GM12878 (cell line): ENCODE measurements at regions not wholly inside any gene's neighbourhood (a gene's known extent, or its start where the extent isn't known, plus 50 kb on each side); places are given as distances from the start of the nearest gene placed in this dataset.

Source experiments
- BMI1 ChIP-seq: fragments of 450-650 bp; IDR thresholded peaks from 2 replicates; pipeline ENCODE4 v1.6.1; 2016; ENCODE audit warnings: mild to moderate bottlenecking, moderate library complexity, borderline replicate concordance
- CEBPB ChIP-seq, 2 experiments: fragments of 150-350 bp in 1 of 2; IDR thresholded peaks; 2 replicates each; pipeline ENCODE4 v1.6.1; 2012 to 2014; ENCODE audit warnings: low read depth in 2 of 2, low read length in 2 of 2, borderline replicate concordance in 1 of 2, inconsistent platforms in 1 of 2
- EED ChIP-seq: sonication (generic); IDR thresholded peaks from 2 replicates; pipeline ENCODE4 v1.6.1; 2016; ENCODE audit warnings: antibody characterized with exemption, low read depth
- IKZF1 ChIP-seq: fragments of 450-650 bp; conservative IDR thresholded peaks from 2 replicates; pipeline ENCODE4 v1.6.1; 2017; ENCODE audit warnings: antibody characterized with exemption, mild to moderate bottlenecking
- IKZF2 ChIP-seq, 2 experiments: fragments of 450-650 bp; IDR thresholded peaks; 2 replicates each; pipeline ENCODE4 v1.6.1; 2017; ENCODE audit warnings: mild to moderate bottlenecking in 2 of 2, moderate library complexity in 2 of 2
- IRF4 ChIP-seq: IDR thresholded peaks from 2 replicates; pipeline ENCODE4 v1.6.1; 2011; ENCODE audit warnings: low read depth, low read length
- JUNB ChIP-seq: IDR thresholded peaks from 2 replicates; pipeline ENCODE4 v1.6.1; 2016; ENCODE audit warnings: antibody characterized with exemption, mild to moderate bottlenecking
- KLF5 ChIP-seq: fragments of 450-650 bp; IDR thresholded peaks from 2 replicates; pipeline ENCODE4 v1.6.1; 2014; ENCODE audit warnings: mild to moderate bottlenecking; ENCODE audit not compliant: partially characterized antibody
- MEF2A ChIP-seq: IDR thresholded peaks from 2 replicates; pipeline ENCODE4 v1.6.1; 2011; ENCODE audit warnings: low read depth, mild to moderate bottlenecking, low read length, moderate library complexity; ENCODE audit not compliant: insufficient read depth
- MTA2 ChIP-seq: fragments of 450-650 bp; IDR thresholded peaks from 2 replicates; pipeline ENCODE4 v1.6.1; 2016; ENCODE audit warnings: low read depth, mild to moderate bottlenecking, moderate library complexity
- MTA3 ChIP-seq: IDR thresholded peaks from 2 replicates; pipeline ENCODE4 v1.6.1; 2012; ENCODE audit warnings: low read length, inconsistent platforms, borderline replicate concordance
- MXI1 ChIP-seq: fragments of 150-350 bp; IDR thresholded peaks from 2 replicates; pipeline ENCODE4 v1.6.1; 2011; ENCODE audit warnings: low read depth, mild to moderate bottlenecking, inconsistent platforms, low read length, improper control_type of control experiment
- PAX5 ChIP-seq: IDR thresholded peaks from 2 replicates; pipeline ENCODE4 v1.6.1; 2011; ENCODE audit warnings: low read depth, low read length, borderline replicate concordance
- RELA ChIP-seq: fragments of 450-650 bp; IDR thresholded peaks from 2 replicates; pipeline ENCODE4 v1.8.0; 2014; ENCODE audit warnings: borderline replicate concordance; ENCODE audit not compliant: partially characterized antibody
- SRF ChIP-seq, 2 experiments: IDR thresholded peaks; 2 replicates each; pipeline ENCODE4 v1.6.1; 2011; ENCODE audit warnings: low read depth in 2 of 2, low read length in 2 of 2, mild to moderate bottlenecking in 1 of 2, moderate library complexity in 1 of 2
- YY1 ChIP-seq: IDR thresholded peaks from 2 replicates; pipeline ENCODE4 v1.6.1; 2011; ENCODE audit warnings: low read depth, mild to moderate bottlenecking, low read length
- ZNF24 ChIP-seq: fragments of 450-650 bp; IDR thresholded peaks from 2 replicates; pipeline ENCODE4 v1.6.1; 2017; ENCODE audit warnings: antibody characterized with exemption, mild to moderate bottlenecking
- ZNF384 ChIP-seq: IDR thresholded peaks from 2 replicates; pipeline ENCODE4 v1.6.1; 2012; ENCODE audit warnings: low read depth, mild to moderate bottlenecking, low read length, improper control_type of control experiment, borderline replicate concordance
- TF ChIP-seq, protein P1 (sequence below): fragments of 450-650 bp; formaldehyde crosslinking; IDR thresholded peaks from 2 replicates; pipeline ENCODE4 v1.4.0; 2022; ENCODE audit warnings: mild to moderate bottlenecking, moderate library complexity
- TF ChIP-seq, protein P2 (sequence below): IDR thresholded peaks from 2 replicates; pipeline ENCODE4 v1.6.1; 2012; ENCODE audit warnings: low read length, inconsistent platforms

DNA sequence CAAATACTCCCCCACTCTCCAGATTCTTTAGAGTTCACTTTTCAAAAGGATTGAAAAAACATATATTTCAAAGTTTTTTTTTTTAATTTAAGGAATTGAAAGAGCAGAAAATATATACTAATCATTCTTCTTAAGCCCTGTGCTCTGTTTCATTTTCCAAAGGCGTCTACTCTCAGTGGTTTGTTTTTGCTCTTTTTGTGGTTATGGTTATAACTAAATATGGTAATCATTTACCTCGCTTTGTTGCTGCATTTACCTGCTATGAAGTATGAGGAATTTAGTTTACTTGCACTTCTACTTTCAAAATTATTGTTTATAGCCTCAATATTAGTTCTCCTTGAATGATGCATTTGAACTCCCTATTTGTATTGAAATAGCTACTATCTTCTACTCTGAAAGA, 55.9 kb upstream of the LRRK2 start (continued):
- no peak for TF ChIP-seq YY1
- TF ChIP-seq KLF5: no peak
- no peak for TF ChIP-seq RELA
- no peak for TF ChIP-seq EED
- TF ChIP-seq SRF (IDR thresholded peaks at IDR 0.05; ENCODE audit: low read depth in 2 of 2, low read length in 2 of 2): peak in 1 of 2 experiments; percentile 80; a peak in 1 of 4 replicates
- peak; percentile 58 for TF ChIP-seq IKZF1
- TF ChIP-seq MXI1: no peak
- peak; percentile 91 for TF ChIP-seq MEF2A
- TF ChIP-seq BMI1: peak; percentile 78; the same call in 1 of the 2 replicates
- 0 out of 2 replicates have a peak, but pooled peaks have one; percentile 5 for TF ChIP-seq ZNF24
- TF ChIP-seq, protein P1, sequence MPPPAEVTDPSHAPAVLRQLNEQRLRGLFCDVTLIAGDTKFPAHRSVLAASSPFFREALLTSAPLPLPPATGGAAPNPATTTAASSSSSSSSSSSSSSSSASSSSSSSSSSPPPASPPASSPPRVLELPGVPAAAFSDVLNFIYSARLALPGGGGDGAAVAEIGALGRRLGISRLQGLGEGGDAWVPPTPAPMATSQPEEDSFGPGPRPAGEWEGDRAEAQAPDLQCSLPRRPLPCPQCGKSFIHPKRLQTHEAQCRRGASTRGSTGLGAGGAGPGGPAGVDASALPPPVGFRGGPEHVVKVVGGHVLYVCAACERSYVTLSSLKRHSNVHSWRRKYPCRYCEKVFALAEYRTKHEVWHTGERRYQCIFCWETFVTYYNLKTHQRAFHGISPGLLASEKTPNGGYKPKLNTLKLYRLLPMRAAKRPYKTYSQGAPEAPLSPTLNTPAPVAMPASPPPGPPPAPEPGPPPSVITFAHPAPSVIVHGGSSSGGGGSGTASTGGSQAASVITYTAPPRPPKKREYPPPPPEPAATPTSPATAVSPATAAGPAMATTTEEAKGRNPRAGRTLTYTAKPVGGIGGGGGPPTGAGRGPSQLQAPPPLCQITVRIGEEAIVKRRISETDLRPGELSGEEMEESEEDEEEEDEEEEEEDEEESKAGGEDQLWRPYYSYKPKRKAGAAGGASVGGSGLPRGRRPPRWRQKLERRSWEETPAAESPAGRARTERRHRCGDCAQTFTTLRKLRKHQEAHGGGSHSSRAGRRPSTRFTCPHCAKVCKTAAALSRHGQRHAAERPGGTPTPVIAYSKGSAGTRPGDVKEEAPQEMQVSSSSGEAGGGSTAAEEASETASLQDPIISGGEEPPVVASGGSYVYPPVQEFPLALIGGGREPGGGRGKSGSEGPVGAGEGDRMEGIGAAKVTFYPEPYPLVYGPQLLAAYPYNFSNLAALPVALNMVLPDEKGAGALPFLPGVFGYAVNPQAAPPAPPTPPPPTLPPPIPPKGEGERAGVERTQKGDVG (CRISPR knock-in tag): no peak
- 0 out of 4 replicates have a peak, but pooled peaks of 1 of the 2 experiments have one; percentile 29 for TF ChIP-seq CEBPB (IDR thresholded peaks at IDR 0.05; ENCODE audit: borderline replicate concordance in 1 of 2, low read depth in 2 of 2, low read length in 2 of 2)
- TF ChIP-seq JUNB: peak; percentile 88
- TF ChIP-seq IKZF2 (IDR thresholded peaks at IDR 0.05): peak; percentile 87 to 91
- TF ChIP-seq PAX5: peak; percentile 62; the same call in 1 of the 2 replicates
- TF ChIP-seq IRF4: peak; percentile 45; the same call in 1 of the 2 replicates
- TF ChIP-seq MTA3: peak; percentile 90; the same call in 1 of the 2 replicates
- TF ChIP-seq ZNF384: peak; percentile 74
- TF ChIP-seq, protein P2, sequence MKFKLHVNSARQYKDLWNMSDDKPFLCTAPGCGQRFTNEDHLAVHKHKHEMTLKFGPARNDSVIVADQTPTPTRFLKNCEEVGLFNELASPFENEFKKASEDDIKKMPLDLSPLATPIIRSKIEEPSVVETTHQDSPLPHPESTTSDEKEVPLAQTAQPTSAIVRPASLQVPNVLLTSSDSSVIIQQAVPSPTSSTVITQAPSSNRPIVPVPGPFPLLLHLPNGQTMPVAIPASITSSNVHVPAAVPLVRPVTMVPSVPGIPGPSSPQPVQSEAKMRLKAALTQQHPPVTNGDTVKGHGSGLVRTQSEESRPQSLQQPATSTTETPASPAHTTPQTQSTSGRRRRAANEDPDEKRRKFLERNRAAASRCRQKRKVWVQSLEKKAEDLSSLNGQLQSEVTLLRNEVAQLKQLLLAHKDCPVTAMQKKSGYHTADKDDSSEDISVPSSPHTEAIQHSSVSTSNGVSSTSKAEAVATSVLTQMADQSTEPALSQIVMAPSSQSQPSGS: peak; percentile 89
- TF ChIP-seq MTA2: peak; percentile 91
